ENCODE measurements at regions not wholly inside any gene's neighbourhood (a gene's known extent, or its start where the extent isn't known, plus 50 kb on each side); places are given as distances from the start of the nearest gene placed in this dataset.

GRCh38 chr7:156448918-156449317 is 191.7 kb upstream of the RNF32 start:
- TF ChIP-seq POLR2A (IDR thresholded peaks at IDR 0.05) = no peak
- TF ChIP-seq CTCF (IDR thresholded peaks at IDR 0.05 in 8 of 11, conservative IDR thresholded peaks at IDR 0.05 in 3 of 11) = peak in 1 of 11 experiments; percentile 2
- intact Hi-C loops (cut with DNase I; ENCODE audit: low total_unique reads) = no loop called here
- H3K27me3 ChIP-seq (replicated peaks in 1 of 7) = no peaks in the 10 kb centered on the region
- no peaks in the 10 kb centered on the region for H3K4me1 ChIP-seq
- WGBS, 5 donors = 69 to 90% (median 80%) methylated on average over 1 of the region's 1 CpG
- no peak overlapping the region for H3K27ac ChIP-seq
- DNase-seq = no peak
- no peak overlapping the region for H3K4me3 ChIP-seq
- no peaks in the 10 kb centered on the region for H3K36me3 ChIP-seq
- no peaks in the 10 kb centered on the region for H3K9me3 ChIP-seq

- H3K36me3 ChIP-seq = no peaks in the 10 kb centered on the region
- TF ChIP-seq CTCF (IDR thresholded peaks at IDR 0.05 in 8 of 11, conservative IDR thresholded peaks at IDR 0.05 in 3 of 11) = no peak
- TF ChIP-seq POLR2A (IDR thresholded peaks at IDR 0.05) = no peak
- TF ChIP-seq POLR2AphosphoS5 (IDR thresholded peaks at IDR 0.05) = no peak
- H3K9me3 ChIP-seq = no peaks in the 10 kb centered on the region
- peaks cover 0 to 4% (median 0%) of the 10 kb centered on the region in 7 donors for H3K27me3 ChIP-seq (replicated peaks in 1 of 7)
- DNase-seq = no peak
- H3K4me1 ChIP-seq = no peaks in the 10 kb centered on the region
- intact Hi-C loops (cut with DNase I; ENCODE audit: low total_unique reads) = no loop called here
- no peak overlapping the region for H3K27ac ChIP-seq
- no peak overlapping the region for H3K4me3 ChIP-seq
These were observed 193.6 kb upstream of the RNF32 start for GRCh38 chr7:156446990-156447389.

- DNase-seq = peak; percentile 63
- intact Hi-C loops (cut with DNase I; ENCODE audit: low total_unique reads) = no loop called here
- Histone ChIP-seq H3K4me1 (no peaks in the 10 kb centered on the region), H3K36me3 (no peaks in the 10 kb centered on the region), H3K27ac (no peak overlapping the region), H3K27me3 (replicated peaks in 1 of 7) (peaks cover 0 to 4% (median 0%) of the 10 kb centered on the region in 7 donors), H3K9me3 (no peaks in the 10 kb centered on the region), H3K4me3 (no peak overlapping the region)
- 81 to 88% (median 83%) methylated on average over 15 to 16 of the region's 16 CpGs for WGBS, 5 donors
- no peak for TF ChIP-seq POLR2AphosphoS5 (IDR thresholded peaks at IDR 0.05)
- no peak for TF ChIP-seq POLR2A (IDR thresholded peaks at IDR 0.05)
- TF ChIP-seq CTCF (IDR thresholded peaks at IDR 0.05 in 8 of 11, conservative IDR thresholded peaks at IDR 0.05 in 3 of 11) = no peak
These were observed 194.4 kb upstream of the RNF32 start for GRCh38 chr7:156445997-156446761.

GRCh38 chr7:156442516-156442915 is 198.1 kb upstream of the RNF32 start:
- Histone ChIP-seq H3K27ac (no peak overlapping the region), H3K36me3 (no peaks in the 10 kb centered on the region), H3K4me1 (no peaks in the 10 kb centered on the region), H3K4me3 (no peak overlapping the region), H3K9me3 (no peaks in the 10 kb centered on the region), H3K27me3 (replicated peaks in 1 of 7) (peaks cover 0 to 4% (median 0%) of the 10 kb centered on the region in 7 donors)
- intact Hi-C loops (cut with DNase I; ENCODE audit: low total_unique reads) = no loop called here
- DNase-seq = peak; percentile 15
- no peak for TF ChIP-seq POLR2A (IDR thresholded peaks at IDR 0.05)
- TF ChIP-seq CTCF (IDR thresholded peaks at IDR 0.05 in 8 of 11, conservative IDR thresholded peaks at IDR 0.05 in 3 of 11) = no peak
- no peak for TF ChIP-seq POLR2AphosphoS5 (IDR thresholded peaks at IDR 0.05)
- WGBS, 5 donors = 28 to 59% (median 46%) methylated on average over 10 of the region's 10 CpGs
